ENCODE measurements at regions not wholly inside any gene's neighbourhood (a gene's known extent, or its start where the extent isn't known, plus 50 kb on each side); places are given as distances from the start of the nearest gene placed in this dataset.
"Not testable (repeated sequence)": the region's sequence is repeated elsewhere in the genome, so short reads cannot be mapped to it uniquely, and the experiment has no call there.

- no peak for DNase-seq (ENCODE audit: low read depth)
Measured at GRCh38 chrX:122913764-122914163, 270.3 kb upstream of the GRIA3 start.

- DNase-seq (ENCODE audit: low read depth), result no peak
Measured at GRCh38 chrX:122914256-122914655, 269.8 kb upstream of the GRIA3 start.

- no peak for DNase-seq (ENCODE audit: low read depth)
Measured at GRCh38 chrX:122934131-122934530, 249.9 kb upstream of the GRIA3 start.

GRCh38 chrX:122940199-122940598 is 243.9 kb upstream of the GRIA3 start:
- no peak for DNase-seq (ENCODE audit: low read depth)

- no peak for DNase-seq (ENCODE audit: low read depth)
Measured at GRCh38 chrX:122941806-122942205, 242.3 kb upstream of the GRIA3 start.

- DNase-seq (ENCODE audit: low read depth), result no peak
Measured at GRCh38 chrX:122943918-122944317, 240.2 kb upstream of the GRIA3 start.

- DNase-seq (ENCODE audit: low read depth), result no peak
Measured at GRCh38 chrX:122945328-122945727, 238.8 kb upstream of the GRIA3 start.

- DNase-seq (ENCODE audit: low read depth), result no peak
Measured at GRCh38 chrX:122972604-122973003, 211.5 kb upstream of the GRIA3 start.

GRCh38 chrX:122982521-122982920 is 201.6 kb upstream of the GRIA3 start:
- DNase-seq (ENCODE audit: low read depth), result no peak

- not testable (repeated sequence) for DNase-seq (ENCODE audit: low read depth)
Measured at GRCh38 chrX:123002844-123003243, 181.2 kb upstream of the GRIA3 start.

- no peak for DNase-seq (ENCODE audit: low read depth)
Measured at GRCh38 chrX:123013141-123013540, 170.9 kb upstream of the GRIA3 start.

- DNase-seq (ENCODE audit: low read depth), result no peak
Measured at GRCh38 chrX:123036401-123036800, 147.7 kb upstream of the GRIA3 start.

- DNase-seq (ENCODE audit: low read depth), result no peak
Measured at GRCh38 chrX:123049071-123049625, 134.9 kb upstream of the GRIA3 start.

- DNase-seq (ENCODE audit: low read depth), result no peak
Measured at GRCh38 chrX:123060986-123061385, 123.1 kb upstream of the GRIA3 start.

GRCh38 chrX:123064053-123064452 is 120.0 kb upstream of the GRIA3 start:
- no peak for DNase-seq (ENCODE audit: low read depth)

- no peak for DNase-seq (ENCODE audit: low read depth)
Measured at GRCh38 chrX:123072686-123073385, 111.2 kb upstream of the GRIA3 start.

- DNase-seq (ENCODE audit: low read depth), result no peak
Measured at GRCh38 chrX:123075947-123076561, 108.0 kb upstream of the GRIA3 start.

- no peak for DNase-seq (ENCODE audit: low read depth)
Measured at GRCh38 chrX:123077631-123078030, 106.4 kb upstream of the GRIA3 start.

GRCh38 chrX:123080065-123080464 is 104.0 kb upstream of the GRIA3 start:
- DNase-seq (ENCODE audit: low read depth), result no peak

GRCh38 chrX:123081776-123082175 is 102.3 kb upstream of the GRIA3 start:
- no peak for DNase-seq (ENCODE audit: low read depth)

- DNase-seq (ENCODE audit: low read depth), result no peak
Measured at GRCh38 chrX:123083924-123084323, 100.2 kb upstream of the GRIA3 start.

GRCh38 chrX:123084797-123085196 is 99.3 kb upstream of the GRIA3 start:
- no peak for DNase-seq (ENCODE audit: low read depth)

- no peak for DNase-seq (ENCODE audit: low read depth)
Measured at GRCh38 chrX:123085311-123085940, 98.7 kb upstream of the GRIA3 start.
